ENCODE measurements at regions not wholly inside any gene's neighbourhood (a gene's known extent, or its start where the extent isn't known, plus 50 kb on each side); places are given as distances from the start of the nearest gene placed in this dataset.
"Not testable (repeated sequence)": the region's sequence is repeated elsewhere in the genome, so short reads cannot be mapped to it uniquely, and the experiment has no call there.

- TF ChIP-seq, protein P1, sequence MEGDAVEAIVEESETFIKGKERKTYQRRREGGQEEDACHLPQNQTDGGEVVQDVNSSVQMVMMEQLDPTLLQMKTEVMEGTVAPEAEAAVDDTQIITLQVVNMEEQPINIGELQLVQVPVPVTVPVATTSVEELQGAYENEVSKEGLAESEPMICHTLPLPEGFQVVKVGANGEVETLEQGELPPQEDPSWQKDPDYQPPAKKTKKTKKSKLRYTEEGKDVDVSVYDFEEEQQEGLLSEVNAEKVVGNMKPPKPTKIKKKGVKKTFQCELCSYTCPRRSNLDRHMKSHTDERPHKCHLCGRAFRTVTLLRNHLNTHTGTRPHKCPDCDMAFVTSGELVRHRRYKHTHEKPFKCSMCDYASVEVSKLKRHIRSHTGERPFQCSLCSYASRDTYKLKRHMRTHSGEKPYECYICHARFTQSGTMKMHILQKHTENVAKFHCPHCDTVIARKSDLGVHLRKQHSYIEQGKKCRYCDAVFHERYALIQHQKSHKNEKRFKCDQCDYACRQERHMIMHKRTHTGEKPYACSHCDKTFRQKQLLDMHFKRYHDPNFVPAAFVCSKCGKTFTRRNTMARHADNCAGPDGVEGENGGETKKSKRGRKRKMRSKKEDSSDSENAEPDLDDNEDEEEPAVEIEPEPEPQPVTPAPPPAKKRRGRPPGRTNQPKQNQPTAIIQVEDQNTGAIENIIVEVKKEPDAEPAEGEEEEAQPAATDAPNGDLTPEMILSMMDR (conservative IDR thresholded peaks at IDR 0.05; ENCODE audit: low read length): not testable (repeated sequence)
- TF ChIP-seq EZH2phosphoT487 (IDR thresholded peaks at IDR 0.05; ENCODE audit: borderline replicate concordance, low read depth, low read length): not testable (repeated sequence)
Measured at GRCh38 chr18:60018134-60018533, 118.3 kb downstream of the PMAIP1 start.
